Breast epithelium (tissue), 3 donors: ENCODE measurements at regions not wholly inside any gene's neighbourhood (a gene's known extent, or its start where the extent isn't known, plus 50 kb on each side); places are given as distances from the start of the nearest gene placed in this dataset.

ENCODE experiments used
- POLR2A ChIP-seq: fragments of 450-650 bp; IDR thresholded peaks from one replicate; pipeline ENCODE4 v1.6.1; 2016; ENCODE audit warnings: antibody characterized with exemption, mild to moderate bottlenecking, moderate library complexity
- TF ChIP-seq, protein P1 (sequence below), 3 donors: fragments of 450-650 bp; IDR thresholded peaks; one replicate each; pipeline ENCODE4 v1.5.1; 2016 to 2017; ENCODE audit warnings: antibody characterized with exemption in 3 of 3, mild to moderate bottlenecking in 3 of 3, moderate library complexity in 3 of 3

DNA sequence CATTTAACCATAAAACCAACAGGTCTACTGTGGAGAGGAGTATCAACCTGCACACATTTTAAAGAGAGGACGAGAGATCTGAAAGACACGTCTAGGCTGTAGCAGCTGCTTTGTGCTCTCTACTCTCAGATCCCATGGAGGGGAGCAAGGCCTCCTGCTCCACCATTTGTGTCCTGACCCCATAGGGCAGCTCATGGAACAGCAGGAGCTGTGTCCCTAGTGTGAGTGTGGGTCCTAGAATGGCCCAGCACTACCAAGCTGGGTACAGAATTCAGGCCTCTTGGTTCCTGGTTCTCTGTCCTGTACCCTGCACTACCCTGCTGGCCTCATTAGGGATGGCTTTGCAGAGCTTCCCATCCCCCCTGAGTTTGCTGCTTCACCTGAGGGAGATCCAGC is 76.5 kb downstream of the DHCR7 start:
- TF ChIP-seq POLR2A, result no peak
- TF ChIP-seq, protein P1, sequence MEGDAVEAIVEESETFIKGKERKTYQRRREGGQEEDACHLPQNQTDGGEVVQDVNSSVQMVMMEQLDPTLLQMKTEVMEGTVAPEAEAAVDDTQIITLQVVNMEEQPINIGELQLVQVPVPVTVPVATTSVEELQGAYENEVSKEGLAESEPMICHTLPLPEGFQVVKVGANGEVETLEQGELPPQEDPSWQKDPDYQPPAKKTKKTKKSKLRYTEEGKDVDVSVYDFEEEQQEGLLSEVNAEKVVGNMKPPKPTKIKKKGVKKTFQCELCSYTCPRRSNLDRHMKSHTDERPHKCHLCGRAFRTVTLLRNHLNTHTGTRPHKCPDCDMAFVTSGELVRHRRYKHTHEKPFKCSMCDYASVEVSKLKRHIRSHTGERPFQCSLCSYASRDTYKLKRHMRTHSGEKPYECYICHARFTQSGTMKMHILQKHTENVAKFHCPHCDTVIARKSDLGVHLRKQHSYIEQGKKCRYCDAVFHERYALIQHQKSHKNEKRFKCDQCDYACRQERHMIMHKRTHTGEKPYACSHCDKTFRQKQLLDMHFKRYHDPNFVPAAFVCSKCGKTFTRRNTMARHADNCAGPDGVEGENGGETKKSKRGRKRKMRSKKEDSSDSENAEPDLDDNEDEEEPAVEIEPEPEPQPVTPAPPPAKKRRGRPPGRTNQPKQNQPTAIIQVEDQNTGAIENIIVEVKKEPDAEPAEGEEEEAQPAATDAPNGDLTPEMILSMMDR (IDR thresholded peaks at IDR 0.05), result no peak
